ENCODE measurements at regions not wholly inside any gene's neighbourhood (a gene's known extent, or its start where the extent isn't known, plus 50 kb on each side); places are given as distances from the start of the nearest gene placed in this dataset.
A peak's percentile ranks its signal among the peaks of the same experiment; 100 is the strongest.

DNA sequence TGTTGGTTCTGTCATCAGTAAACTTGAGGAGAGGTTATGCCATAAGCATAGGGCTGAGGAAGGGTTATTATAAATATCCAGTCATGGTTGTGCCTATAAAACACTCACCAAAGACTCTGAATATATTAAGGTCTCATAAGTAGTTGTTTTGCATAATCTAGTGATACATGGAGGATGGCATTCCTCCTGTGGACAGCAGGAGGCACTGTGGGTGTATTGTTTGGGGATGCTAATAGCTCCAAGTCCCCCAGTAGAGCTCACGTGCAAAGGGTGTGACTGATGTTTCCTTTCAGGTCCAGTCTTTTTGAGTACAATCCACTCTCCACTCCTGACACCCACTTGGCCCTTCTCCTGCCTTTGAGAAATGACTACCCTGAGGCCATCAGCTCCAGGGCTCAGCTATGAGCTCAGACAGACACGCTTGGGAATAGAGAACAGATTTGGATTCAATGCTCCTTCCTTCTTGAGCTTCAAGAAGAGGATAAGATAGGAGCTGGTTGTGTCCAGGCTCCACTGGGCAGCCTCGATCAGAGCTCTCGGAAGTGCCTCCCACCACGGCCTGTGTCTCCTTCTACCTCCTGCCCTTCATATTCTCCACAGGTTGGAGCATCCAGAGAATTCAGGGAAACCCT is 85.2 kb upstream of the IGLL5 start:
- peak; percentile 35 for DNase-seq (ENCODE audit: low read depth)

GRCh38 chr22:22803285-22803853 is 84.2 kb upstream of the IGLL5 start:
- DNase-seq (ENCODE audit: low read depth), result no peak

GRCh38 chr22:22810018-22810427 is 77.6 kb upstream of the IGLL5 start:
- peak; percentile 62 for DNase-seq (ENCODE audit: low read depth)

DNA sequence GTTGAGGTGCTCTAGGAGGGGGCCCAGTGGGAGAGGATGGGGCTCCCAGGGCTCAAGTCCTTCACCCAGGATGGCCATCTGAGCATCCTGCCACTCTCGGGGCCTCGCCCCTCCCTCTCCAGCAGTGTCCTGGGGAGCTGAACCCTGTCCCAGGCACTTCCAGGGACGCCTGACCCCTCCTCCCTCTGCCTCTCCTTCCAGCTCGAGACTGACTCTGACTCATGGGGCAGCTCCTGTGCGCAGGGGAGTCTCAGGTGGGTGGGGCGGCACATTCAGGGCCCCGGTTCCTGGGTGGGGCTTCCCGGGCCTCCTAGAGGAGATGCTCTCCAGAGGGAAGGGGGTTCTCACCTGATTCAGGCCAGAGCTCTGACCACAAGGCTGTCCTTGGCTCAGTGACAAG is 77.1 kb upstream of the IGLL5 start:
- no peak for DNase-seq (ENCODE audit: low read depth)

- DNase-seq (ENCODE audit: low read depth), result no peak
These were observed 76.3 kb upstream of the IGLL5 start for GRCh38 chr22:22811016-22812009.

DNA sequence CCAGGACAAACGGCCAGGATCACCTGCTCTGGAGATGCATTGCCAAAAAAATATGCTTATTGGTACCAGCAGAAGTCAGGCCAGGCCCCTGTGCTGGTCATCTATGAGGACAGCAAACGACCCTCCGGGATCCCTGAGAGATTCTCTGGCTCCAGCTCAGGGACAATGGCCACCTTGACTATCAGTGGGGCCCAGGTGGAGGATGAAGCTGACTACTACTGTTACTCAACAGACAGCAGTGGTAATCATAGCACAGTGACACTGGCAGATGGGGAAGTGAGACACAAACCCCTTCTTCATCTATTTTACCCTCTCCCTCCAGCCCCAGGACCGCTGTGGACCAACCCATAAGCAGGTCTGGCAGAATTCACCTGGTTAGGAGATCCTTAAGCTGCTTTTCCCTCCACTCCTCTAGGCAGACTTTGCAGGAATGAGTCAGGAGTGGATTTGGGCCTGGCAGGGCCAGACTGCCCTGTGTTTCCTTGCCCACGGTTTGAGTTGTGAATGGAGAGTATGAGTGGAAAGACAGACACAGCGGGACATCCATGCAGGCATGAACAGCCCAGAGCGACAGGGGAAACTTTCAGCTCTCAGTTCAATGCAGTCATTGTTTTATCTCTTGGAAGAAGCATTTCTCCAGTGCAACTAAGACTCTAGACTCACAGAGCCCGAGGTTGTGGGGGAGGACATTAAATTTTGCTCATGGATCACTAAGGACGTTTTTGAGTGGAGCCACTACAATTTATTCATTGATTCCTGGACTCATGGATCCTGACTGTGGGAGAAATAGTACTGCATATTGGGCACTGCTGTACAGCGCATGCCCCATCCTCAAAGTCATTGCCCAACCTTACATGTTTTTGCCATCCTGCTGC is 75.3 kb upstream of the IGLL5 start:
- DNase-seq (ENCODE audit: low read depth), result no peak

- DNase-seq (ENCODE audit: low read depth), result no peak
These were observed 74.2 kb upstream of the IGLL5 start for GRCh38 chr22:22813126-22814075.

GRCh38 chr22:22814666-22815396 is 72.8 kb upstream of the IGLL5 start:
- DNase-seq (ENCODE audit: low read depth), result no peak

GRCh38 chr22:22815397-22816170 is 72.0 kb upstream of the IGLL5 start:
- DNase-seq (ENCODE audit: low read depth), result no peak

GRCh38 chr22:22816171-22816514 is 71.5 kb upstream of the IGLL5 start:
- no peak for DNase-seq (ENCODE audit: low read depth)

- DNase-seq (ENCODE audit: low read depth), result no peak
These were observed 70.7 kb upstream of the IGLL5 start for GRCh38 chr22:22816766-22817410.

DNA sequence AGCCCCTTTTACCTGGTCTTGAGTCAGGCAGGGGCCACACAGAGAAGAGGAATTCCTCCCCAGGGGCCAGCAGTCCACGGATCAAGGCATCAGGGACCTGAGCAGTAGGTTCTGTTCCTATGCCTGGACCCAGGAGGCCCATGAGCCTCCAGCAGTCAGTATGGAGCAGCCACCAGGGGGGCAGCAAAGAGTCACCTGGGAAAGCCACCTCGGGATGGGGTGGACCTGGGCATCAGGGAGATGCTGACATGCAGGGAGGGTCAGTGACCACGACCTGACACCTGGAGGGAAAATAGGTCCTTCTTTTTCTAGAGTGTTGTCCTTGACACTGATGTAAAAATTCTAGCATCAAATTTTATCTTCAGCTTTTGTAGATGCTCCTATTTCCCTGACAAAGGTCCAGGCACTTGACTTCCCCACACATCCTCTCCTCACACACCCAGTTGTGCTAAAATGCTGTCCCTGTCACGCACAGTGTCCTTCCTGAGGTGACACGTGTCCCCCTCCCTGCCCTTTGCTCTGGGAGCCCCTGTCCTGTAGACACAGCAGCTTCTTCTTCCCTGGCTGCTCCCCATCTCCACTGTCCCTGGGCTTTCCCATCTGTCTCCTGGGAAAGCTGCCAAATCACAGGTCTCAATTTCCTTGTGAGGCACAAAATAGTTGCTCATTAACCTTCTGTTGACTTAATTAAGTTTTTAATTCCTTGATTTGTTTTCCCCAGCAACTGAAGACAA is 70.0 kb upstream of the IGLL5 start:
- no peak for DNase-seq (ENCODE audit: low read depth)

- no peak for DNase-seq (ENCODE audit: low read depth)
These were observed 69.4 kb upstream of the IGLL5 start for GRCh38 chr22:22818202-22818538.

- DNase-seq (ENCODE audit: low read depth), result no peak
These were observed 68.5 kb upstream of the IGLL5 start for GRCh38 chr22:22818861-22819855.

- no peak for DNase-seq (ENCODE audit: low read depth)
These were observed 67.5 kb upstream of the IGLL5 start for GRCh38 chr22:22820076-22820475.

GRCh38 chr22:22820626-22821025 is 67.0 kb upstream of the IGLL5 start:
- no peak for DNase-seq (ENCODE audit: low read depth)

DNA sequence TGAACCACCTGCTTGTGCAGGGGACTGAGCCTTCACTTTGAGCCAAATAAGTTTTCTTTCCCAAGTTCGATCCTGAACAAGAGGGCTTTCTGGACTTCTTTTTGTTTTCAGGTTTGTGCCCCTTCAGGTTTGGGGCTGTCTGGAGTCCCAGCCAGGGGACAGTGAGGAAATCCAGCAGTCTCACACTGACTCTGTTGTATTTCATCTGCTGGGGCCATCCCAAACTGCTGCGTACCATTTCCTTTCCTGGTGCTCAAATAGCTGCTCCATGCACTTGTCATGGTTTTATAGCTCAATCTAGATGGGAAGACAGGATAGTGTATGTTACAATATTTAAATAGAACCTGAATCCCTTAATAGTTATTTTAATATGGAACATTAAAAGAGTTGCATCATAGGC is 66.3 kb upstream of the IGLL5 start:
- DNase-seq (ENCODE audit: low read depth), result no peak
